ENCODE measurements at regions not wholly inside any gene's neighbourhood (a gene's known extent, or its start where the extent isn't known, plus 50 kb on each side); places are given as distances from the start of the nearest gene placed in this dataset.

DNA sequence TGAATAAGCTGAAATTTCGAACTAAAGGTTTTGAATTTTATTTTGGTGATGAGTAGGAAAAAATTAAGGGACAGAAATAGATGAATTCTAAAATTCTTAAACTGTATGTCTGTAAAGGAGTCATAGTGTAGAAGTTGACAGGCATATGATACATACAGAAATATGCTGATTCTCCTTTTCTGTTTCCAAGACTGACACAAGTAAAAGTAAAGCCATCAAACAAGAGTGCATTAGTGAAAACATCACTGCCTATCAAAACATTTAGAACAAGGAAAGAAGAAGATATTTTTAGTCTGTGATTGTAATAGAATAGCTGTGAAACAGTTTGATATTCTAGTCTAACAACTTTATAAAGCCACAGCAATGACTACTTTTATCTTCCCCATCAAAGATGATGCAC, 1318.0 kb upstream of the TENM4 start:
- no peak for TF ChIP-seq CTCF (IDR thresholded peaks at IDR 0.05)
- no peak for TF ChIP-seq MYC (IDR thresholded peaks at IDR 0.05; ENCODE audit: borderline replicate concordance, low read length)
- TF ChIP-seq REST (IDR thresholded peaks at IDR 0.05), result no peak
- no peak for TF ChIP-seq ZFP36 (IDR thresholded peaks at IDR 0.05; ENCODE audit: borderline replicate concordance, partially characterized antibody)
- TF ChIP-seq CEBPB (IDR thresholded peaks at IDR 0.05), result no peak
- no peak for TF ChIP-seq GATA3 (IDR thresholded peaks at IDR 0.05; ENCODE audit: borderline replicate concordance)
- no peak for TF ChIP-seq RFX5 (IDR thresholded peaks at IDR 0.05)
- no peak for TF ChIP-seq HEYL (CRISPR knock-in tag; IDR thresholded peaks at IDR 0.05)
